GM12891 (cell line): ENCODE measurements at regions not wholly inside any gene's neighbourhood (a gene's known extent, or its start where the extent isn't known, plus 50 kb on each side); places are given as distances from the start of the nearest gene placed in this dataset.
A peak's percentile ranks its signal among the peaks of the same experiment; 100 is the strongest.

ENCODE experiments used
- DNase-seq: peaks from one replicate; pipeline ENCODE4 v3.0.0; 2011; ENCODE audit warnings: low spot score; ENCODE audit not compliant: insufficient read length
- FAIRE-seq: peaks from 2 replicates; lab custom pipeline; 2011; peaks lifted over from hg19 to GRCh38; lab: Jason Lieb, UNC
- PAX5 ChIP-seq: IDR thresholded peaks from 2 replicates; pipeline ENCODE4 v1.6.1; 2011; ENCODE audit warnings: low read length, moderate library complexity, mild to moderate bottlenecking; ENCODE audit not compliant: insufficient read depth, severe bottlenecking
- POLR2A ChIP-seq: IDR thresholded peaks from 2 replicates; pipeline ENCODE4 v1.6.1; 2011; ENCODE audit warnings: low read depth, low read length, control low read depth
- POLR2AphosphoS5 ChIP-seq: IDR thresholded peaks from 2 replicates; pipeline ENCODE4 v1.6.1; 2011; ENCODE audit warnings: low read depth, low read length, control low read depth
- POU2F2 ChIP-seq: IDR thresholded peaks from 2 replicates; pipeline ENCODE4 v1.6.1; 2011; ENCODE audit warnings: low read depth, mild to moderate bottlenecking, control low read depth, low read length, moderate library complexity
- SPI1 ChIP-seq: IDR thresholded peaks from 2 replicates; pipeline ENCODE4 v1.6.1; 2011; ENCODE audit warnings: low read depth, low read length, control low read depth
- TAF1 ChIP-seq: IDR thresholded peaks from 2 replicates; pipeline ENCODE4 v1.6.1; 2011; ENCODE audit warnings: low read depth, low read length, control low read depth

DNA sequence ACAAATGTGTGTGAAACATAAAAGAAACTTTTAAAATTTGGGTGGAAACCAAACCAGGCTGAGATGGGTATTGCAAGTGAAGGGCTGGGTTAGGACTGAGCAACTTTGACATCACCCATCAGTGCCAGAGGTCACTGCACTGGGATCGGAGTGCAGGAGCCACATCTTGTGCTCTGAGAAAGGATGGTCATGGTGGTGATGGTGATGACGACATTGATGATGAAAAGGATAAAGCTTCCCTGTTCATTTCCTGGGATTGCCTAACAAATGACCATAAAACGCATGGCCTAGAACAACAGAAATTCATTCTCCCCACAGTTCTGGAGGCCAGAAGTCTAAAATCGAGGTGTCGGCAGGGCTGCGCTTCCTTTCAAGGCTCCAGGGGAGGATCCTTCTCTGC lies 324.0 kb downstream of the MAF start:
- TF ChIP-seq POLR2A (no peak), PAX5 (no peak), POLR2AphosphoS5 (no peak), SPI1 (no peak), TAF1 (no peak), POU2F2 (no peak)
- no peak for DNase-seq
- no peak for FAIRE-seq

DNA sequence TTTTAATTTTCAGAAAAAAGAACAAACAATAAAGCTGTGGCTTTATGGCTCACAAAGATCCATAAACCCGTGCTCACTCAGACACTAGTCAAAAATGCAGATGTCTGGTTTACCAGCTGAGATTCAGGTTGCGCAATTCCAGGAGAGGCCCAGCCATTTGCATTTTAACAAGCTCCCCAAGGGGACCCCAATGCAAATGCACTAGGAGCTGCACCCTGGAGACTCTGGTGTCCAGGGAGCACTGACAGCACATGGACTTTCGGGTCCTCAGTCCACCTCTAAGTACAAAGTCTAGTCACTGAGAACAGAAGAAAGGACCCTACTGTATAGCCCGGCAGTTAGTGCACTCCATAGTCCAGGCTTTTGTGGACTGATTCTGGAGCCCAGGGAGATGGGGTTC lies 326.3 kb downstream of the MAF start:
- TF ChIP-seq POLR2AphosphoS5 (no peak), POU2F2 (no peak), POLR2A (no peak)
- FAIRE-seq (no peak), DNase-seq (no peak)

DNA sequence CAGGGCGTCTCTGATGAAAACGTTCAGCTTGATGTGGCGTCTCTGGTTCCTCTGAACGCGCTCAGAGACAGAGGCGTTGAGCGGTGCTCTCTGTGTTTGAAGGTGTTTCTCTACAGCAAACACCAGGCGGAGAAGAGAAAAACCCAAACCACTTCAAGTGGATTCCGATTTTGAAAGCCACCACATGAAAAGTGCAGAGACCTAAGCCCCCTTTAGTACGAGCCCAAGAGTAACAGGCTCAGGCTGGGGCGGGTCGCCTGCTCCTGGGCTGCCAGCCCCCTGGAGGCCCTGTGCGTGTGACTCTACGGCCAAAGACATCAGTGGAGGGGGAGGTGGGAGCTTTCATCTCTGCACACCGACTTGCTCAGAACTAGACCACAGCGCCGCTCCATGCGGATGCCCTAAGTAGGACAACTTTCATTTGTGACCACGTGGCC lies 328.4 kb downstream of the MAF start:
- TF ChIP-seq TAF1 (no peak), SPI1 (no peak)
- FAIRE-seq (peak; percentile 38), DNase-seq (no peak)

GRCh38 chr16:79271583-79271982 lies 329.0 kb downstream of the MAF start:
- no peak for DNase-seq
- TF ChIP-seq TAF1 (no peak), POU2F2 (no peak), POLR2A (no peak)
- FAIRE-seq, result no peak

GRCh38 chr16:79270011-79270410 lies 330.5 kb downstream of the MAF start:
- TF ChIP-seq SPI1 (no peak), PAX5 (no peak), POU2F2 (no peak), TAF1 (no peak), POLR2AphosphoS5 (no peak), POLR2A (no peak)
- DNase-seq (no peak), FAIRE-seq (no peak)

DNA sequence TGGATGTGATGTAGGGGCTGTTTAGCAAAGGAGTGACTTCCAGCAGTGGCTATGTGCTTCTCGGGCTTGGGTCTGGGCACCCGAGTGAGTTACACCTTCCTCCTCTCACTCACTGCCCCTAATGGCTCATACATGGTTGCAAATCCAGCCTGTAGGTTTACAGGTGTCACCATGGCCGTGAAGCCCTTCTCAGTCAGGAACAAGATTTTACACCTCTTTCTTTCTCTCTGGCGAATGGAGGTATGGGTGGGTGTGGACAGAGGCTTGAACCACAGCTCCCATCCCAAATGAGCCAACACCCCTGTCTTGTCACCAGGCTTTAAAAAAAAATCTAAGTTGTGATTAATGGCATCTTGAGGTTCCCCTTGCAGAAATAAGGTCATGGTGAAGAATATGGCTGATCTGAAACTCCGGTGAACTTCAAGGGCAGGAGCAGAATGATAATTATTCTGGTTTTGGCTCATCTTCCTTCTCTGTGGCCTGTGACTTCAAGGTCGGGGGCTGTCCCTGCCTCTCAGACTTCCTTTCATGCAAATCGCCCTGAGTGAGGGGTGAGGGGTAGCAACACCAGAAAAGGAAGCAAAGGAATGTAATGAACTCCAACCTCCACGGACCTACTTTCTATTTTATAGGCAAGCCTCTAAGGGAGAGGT lies 331.2 kb downstream of the MAF start:
- DNase-seq (peak; percentile 52), FAIRE-seq (peak; percentile 92)
- peak; percentile 99 for TF ChIP-seq POU2F2
- no peak for TF ChIP-seq TAF1
- TF ChIP-seq SPI1, result peak; percentile 63
- no peak for TF ChIP-seq PAX5

DNA sequence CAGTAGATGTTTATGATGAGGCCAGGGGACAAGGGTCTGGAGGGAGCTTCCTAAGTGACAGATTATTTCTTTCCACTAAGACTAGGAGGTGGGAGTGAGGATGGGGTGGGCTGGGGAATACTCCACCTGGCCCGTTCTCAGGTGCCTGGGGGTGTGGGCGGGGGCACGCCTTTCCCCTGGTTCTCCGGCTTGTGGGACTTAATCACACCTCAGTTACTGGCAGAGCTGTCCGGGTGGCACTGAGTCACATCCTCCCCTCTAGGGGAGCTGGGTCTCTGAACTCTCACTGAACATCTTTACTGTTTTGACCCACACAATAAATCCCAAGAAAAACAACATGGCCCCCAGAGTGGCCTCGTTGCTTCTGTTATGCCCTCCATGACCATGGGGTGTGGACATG lies 332.8 kb downstream of the MAF start:
- no peak for FAIRE-seq

GRCh38 chr16:79267146-79267545 lies 333.4 kb downstream of the MAF start:
- DNase-seq, result no peak
- peak; percentile 63 for FAIRE-seq
- TF ChIP-seq SPI1, result no peak
- no peak for TF ChIP-seq TAF1
- TF ChIP-seq POU2F2, result no peak

More for the DNA sequence above, 332.8 kb downstream of the MAF start:
- no peak for TF ChIP-seq POLR2AphosphoS5
- TF ChIP-seq PAX5, result no peak
- TF ChIP-seq SPI1, result no peak
- TF ChIP-seq POLR2A, result no peak
- TF ChIP-seq POU2F2, result no peak
- no peak for TF ChIP-seq TAF1
- DNase-seq, result no peak

GRCh38 chr16:79265701-79266100 lies 334.8 kb downstream of the MAF start:
- DNase-seq, result no peak
- TF ChIP-seq POLR2A (no peak), PAX5 (no peak), POU2F2 (no peak), POLR2AphosphoS5 (no peak), SPI1 (no peak), TAF1 (no peak)

DNA sequence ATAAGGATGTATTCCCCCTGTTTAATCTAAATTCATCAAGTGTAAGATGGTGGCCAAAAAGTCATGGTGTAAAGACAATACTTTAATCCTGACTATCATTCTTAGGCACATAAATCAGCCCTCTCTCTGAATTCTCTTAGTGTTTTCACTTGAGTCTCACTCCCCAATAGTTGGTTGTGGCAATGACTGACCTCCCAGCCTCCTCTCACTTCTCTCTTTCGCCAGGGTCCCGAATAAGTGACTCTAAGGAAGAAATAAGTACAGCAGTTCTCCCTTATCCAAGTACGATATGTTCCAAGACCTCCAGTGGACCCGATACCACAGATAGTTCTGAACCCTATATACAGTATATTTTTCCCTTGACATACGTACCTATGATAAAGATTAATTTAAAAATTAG lies 335.3 kb downstream of the MAF start:
- TF ChIP-seq SPI1, result no peak
- no peak for TF ChIP-seq POLR2AphosphoS5
- TF ChIP-seq PAX5, result no peak
- TF ChIP-seq POU2F2, result no peak
- no peak for TF ChIP-seq POLR2A
- no peak for TF ChIP-seq TAF1
- no peak for DNase-seq
- no peak for FAIRE-seq

More at GRCh38 chr16:79265701-79266100, 334.8 kb downstream of the MAF start:
- FAIRE-seq, result no peak
